GM21360 (cell line): ENCODE measurements at regions not wholly inside any gene's neighbourhood (a gene's known extent, or its start where the extent isn't known, plus 50 kb on each side); places are given as distances from the start of the nearest gene placed in this dataset.
"Not testable (repeated sequence)": the region's sequence is repeated elsewhere in the genome, so short reads cannot be mapped to it uniquely, and the experiment has no call there.

Source experiments
- ATAC-seq: cut with Tn5 transposase; IDR thresholded peaks from one replicate; pipeline ENCODE4 v1.9.1; 2021; ENCODE audit warnings: mild to moderate bottlenecking, moderate library complexity; ENCODE audit not compliant: unreplicated experiment

DNA sequence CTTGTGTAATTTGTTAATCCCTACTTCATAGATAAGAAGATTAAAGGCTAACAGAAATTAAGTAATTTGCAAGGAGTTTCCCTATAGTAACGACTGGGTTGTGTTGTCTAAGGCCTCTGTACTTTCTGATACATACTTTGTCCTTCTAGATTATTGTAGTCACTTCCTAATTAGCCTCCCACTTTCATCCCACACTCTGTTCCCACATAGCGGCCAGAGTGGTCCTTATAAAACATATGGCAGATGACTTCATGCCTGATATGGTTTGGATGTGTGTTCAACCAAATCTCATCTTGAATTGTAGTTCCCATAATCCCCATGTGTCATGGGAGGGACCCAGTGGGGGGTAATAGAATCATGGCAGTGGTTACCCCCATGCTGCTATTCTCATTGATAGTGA, 120.5 kb upstream of the DAB1 start:
- ATAC-seq, result no peak

DNA sequence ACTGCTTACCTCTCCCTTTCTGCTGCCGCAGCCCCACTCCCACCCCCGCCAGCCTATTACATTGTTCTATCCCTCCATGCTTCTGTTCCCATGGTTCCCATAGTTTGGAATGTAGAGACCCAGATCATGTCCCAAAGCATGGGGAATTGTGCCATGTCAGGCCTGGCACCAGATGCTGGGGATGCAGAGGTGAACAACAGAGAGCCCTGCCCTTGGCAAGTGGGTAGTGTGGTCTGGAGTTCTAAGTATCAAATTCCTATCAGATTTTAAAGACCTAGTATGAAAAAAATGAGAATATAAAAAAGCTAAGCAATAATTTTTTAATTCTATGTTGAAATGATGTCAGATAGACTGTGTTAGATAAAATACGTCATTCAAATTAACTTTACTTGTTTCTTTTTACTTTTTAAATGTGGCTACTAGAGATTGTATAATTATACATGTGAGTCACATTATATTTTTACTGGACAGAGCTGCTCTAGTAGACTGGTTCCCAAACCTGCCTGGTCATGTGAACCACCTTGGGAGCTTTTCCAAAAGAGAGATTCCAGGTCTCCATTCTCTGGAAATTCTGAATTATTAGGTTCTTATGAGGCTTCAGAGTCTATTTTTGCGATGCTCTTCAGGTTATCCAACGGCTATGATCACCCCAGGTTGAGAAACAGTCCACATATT, 113.0 kb upstream of the DAB1 start:
- ATAC-seq, result no peak

DNA sequence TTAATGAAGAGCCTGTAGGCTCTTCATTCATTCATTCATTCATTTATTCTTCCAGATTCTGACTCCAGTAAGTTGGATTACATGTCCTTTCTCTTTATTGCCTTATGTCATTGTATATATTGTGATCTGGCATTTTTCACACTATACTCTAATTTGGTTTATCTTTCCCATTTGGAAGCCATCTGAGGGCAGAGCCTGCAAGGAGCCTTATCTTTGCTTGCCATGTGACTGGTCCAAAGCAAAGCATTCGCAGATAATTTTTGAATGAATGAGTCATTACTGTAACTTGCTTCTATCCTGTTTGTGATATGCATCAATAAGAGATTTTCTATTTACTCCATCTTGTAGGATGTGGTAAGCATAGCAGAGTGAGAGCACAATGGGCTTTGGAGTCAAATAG, 108.4 kb upstream of the DAB1 start:
- ATAC-seq, result no peak

DNA sequence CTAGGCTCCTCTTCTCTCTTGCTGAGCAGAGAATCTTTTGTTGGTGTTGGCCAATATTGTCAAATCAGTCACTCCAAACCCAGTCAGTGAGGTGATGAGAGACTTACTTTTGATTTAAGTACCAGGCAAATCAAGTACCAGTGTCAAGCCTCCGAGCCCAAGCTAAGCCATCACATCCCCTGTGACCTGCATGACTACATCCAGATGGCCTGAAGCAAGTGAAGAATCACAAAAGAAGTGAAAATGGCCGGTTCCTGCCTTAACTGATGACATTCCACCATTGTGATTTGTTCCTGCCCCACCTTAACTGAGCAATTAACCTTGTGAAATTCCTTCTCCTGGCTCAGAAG, 107.0 kb upstream of the DAB1 start:
- ATAC-seq, result not testable (repeated sequence)

DNA sequence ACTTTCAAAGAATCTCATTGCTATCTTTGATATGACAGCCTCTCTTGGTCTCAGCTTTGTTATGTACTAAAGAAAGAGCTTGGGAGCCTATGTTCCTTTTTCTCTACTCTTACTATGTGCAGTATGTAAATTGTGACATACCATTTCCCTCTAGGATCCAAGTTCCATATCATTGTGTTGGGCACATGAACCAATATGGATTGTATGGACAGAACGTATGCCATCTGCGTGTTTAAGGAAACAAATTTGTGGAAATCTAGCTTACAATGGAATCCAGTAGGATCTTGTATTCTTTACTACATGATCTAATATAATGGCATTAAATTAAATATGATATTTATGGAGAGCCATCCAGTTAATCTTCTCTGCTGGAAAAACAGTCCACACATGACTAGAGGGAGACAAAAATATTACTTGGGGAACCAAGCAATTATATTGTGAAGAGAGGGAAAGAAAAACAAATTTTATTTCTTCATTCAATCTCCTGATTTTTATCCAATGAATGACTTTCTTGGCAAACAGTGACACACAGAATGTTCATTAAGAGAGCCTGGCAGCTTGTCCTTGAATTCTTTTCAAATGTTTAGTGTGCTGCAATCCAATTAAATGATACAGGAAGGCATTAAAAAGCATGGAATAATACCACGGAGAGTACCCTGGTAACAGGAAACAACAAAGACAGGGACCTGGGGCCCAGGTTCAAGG, 106.5 kb upstream of the DAB1 start:
- ATAC-seq, result no peak

DNA sequence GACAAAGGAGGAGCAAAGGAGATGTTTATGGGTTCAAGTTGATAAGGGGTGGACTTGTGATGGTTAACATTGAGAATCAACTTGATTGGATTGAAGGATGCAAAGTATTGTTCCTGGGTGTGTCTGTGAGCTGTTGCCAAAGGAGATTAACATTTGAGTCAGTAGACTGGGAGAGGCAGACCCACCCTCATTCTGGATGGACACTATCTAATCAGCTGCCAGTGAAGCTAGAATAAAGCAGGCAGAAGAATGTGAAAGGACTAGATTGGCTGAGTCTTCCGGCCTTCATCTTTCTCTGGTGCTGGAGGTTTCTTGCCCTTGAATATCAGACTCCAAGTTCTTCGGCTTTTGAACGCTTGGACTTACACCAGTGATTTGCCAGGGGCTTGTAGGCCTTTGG, 98.7 kb upstream of the DAB1 start:
- no peak for ATAC-seq

DNA sequence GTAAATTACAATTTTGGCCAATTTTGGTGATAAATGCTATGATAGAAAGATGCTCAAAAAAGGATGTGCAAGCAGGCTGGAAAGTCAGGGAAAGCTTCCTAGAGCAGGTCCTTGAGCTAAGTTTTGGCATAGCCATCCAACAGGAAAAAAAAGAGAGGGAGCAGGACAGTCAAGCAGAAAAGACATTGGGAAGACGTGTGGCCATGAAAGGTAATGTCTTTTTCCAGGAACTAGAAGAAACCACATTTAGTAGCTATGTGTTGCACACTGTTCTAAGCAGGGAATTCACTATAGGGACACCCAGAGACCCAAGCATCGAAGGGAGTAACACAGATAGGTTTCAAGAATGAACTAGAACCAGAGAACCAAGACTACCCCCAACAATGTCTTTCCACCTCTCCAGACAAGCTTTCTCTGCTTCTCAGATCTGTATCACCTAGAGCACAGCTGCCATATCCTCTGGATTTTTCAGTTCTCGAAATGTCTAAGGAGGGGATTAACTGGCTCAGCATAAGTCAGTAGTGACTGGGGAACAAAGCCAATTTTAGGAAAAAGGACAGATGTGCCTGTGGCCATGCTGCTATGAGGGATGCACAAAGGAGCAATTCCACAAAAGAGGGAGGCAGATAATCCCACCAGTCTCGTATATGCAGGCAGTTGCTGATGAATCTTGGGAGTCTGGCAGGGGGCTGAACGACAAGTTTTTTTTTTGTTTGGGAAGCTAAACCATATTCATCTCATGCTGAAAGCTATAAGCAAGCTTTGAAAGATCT, 97.1 kb upstream of the DAB1 start:
- ATAC-seq, result no peak

DNA sequence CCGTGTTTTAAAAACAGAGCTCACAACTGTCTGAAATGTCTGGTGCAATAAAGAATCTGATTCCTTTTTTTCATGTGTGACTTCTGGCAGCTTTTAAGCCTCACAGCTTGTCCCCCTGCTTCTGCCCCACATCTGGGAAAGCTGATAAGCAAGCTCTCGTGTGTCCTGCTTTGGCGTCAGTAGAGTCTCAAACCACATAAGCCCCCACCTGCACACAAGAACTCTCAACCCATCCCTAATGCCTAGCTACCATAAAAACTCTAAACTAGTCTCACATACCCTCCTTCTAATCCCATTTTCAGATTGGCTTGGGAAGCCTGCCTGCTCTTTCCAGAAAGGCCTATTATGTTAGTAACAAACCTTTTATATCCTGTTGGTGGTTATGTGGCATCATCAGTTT, 94.6 kb upstream of the DAB1 start:
- no peak for ATAC-seq

DNA sequence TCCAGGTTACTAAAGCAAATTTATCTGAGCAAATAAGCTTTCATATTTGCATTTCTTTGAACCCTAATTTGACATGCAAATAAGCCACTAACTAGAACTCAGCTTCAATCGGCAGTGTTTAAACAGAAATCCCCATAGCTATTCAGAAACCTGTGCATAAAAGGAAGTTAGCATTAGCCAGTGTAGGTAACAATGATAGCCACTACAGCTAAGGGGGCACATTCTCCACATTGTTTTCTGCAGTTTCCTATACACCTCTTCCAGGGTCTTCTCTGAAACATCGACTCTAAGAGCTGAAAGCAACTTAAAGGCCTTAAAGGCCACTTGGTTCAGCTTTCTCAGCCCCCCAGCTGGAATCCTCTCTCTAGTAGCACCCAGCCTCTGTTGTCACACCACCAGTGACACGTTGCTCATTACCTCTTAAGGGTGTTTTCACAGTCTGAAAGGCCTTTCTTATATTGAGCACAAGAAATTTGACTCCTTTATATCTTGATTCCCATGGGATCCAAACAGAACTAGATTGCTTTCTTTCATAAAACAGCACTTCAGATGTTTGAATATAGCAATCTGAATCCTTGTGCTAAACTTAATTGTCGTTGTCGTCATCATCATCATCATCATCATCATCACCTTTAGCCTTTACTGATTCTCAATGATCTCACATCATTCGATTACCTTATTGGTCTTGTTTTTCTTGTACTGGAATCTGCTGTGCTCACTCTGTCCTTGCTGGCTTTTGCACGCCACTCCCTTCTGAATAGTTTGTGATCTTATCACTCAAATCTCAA, 93.9 kb upstream of the DAB1 start:
- ATAC-seq, result no peak

DNA sequence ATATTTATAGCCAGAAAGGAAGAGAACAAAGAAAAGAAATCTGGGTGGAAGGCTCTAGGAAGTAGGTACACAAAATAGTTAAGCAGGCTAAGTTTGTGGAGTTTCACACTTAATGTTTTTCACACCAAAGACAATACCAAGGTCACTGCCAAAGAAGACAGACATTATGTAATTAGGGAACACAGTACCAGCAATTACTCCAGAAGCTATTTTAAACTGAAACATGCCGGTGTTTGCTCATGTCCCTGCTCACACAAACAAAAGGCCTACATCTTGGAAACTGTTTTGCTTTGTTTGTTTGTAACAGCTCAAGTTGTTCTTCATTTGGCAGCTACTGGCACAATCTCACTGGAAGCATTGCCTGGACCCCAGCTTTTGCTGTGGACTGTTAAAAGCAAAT, 88.5 kb upstream of the DAB1 start:
- no peak for ATAC-seq

DNA sequence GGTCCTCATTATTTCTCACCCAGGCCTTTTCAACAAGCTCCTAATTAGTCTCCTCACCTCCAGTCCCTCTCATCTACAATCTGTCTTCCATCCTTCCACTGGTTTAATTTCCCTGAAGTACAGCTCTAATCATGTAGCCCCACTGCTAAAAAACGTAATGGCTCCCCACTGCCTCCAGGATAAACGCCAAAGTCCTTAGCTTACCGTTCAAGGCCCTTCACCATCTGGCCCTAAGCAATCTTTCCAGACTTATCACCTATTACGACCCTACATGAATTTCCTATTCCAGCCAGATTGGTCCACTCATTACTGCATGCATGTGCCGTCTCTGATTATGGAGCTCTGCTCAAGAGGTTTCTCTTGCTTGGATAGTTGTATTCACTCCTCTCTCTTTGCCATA, 83.1 kb upstream of the DAB1 start:
- ATAC-seq, result no peak

DNA sequence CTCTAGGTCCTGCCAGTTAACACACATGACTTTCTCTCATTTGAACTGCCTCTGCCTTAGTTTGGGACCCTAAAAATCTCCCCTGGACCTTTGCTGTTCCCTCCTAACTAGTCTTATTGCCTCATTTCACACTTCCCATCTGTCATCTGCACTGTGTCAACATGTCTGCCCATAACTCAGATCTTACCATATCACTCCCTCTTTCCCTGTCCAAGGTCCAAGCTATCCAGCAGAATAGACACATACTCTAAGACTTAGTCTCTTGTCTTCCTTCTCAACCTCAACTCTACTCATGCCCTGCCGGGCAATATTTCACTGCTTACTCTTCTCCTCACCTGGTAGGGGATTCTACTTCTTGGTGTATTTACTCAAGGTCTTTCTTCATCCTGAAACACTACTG, 79.5 kb upstream of the DAB1 start:
- ATAC-seq, result no peak

DNA sequence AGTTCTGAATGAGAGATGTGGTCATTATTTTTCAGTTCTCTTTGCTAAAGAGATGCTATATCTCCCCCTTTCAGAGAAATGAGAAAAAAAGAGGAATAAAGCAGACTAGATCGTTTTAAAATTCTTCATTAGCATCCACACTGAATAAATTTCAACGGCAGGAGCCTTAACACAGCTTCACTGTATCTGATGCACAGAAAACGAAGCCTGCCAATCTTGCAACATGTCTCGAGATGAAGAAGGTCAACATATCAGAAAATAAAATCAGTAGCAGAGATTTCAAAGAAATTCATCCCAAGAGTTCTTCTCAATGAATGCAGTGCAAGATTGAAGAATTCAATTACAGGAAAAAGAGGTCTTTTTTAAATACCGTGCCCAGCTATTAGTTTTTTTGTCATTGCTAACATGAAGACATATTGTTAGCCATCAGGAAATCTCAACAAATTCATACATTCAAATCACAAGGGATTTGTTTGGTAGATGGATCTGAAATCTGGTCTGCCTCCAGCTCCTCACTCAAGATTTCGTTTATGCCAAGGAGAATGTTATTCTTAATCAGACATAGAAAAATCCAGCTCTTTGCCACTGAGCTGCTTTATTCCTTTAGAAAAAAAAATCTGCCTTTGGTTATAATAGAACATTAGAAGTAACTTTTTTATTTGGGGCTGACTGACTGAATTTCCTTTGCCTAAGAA, 76.4 kb upstream of the DAB1 start:
- ATAC-seq, result no peak

DNA sequence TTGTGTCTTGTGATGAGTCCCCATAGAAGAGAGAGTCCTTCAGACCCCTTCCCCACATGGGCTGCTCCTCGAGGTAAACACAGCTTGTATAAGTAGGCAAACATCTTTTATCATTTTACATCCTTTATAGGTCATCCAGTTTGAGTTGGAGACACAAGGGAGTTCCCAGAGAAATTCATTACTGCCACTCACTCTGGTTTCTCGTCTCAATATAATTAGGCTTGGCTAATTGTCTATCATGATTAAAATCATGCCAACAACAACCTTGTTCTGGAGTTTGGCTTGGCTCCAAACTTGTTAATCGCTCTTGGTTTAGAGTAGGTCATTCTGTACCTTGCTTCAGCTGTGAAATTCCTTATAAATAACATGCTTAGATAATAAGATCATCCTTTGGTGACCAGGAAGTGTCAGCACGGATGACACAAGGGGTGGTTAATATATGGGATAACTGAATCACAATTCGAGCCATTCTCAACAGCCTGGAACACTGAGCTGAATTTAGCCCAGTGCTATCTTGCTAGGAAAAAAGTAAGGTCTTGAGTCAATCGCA, 70.7 kb upstream of the DAB1 start:
- no peak for ATAC-seq

DNA sequence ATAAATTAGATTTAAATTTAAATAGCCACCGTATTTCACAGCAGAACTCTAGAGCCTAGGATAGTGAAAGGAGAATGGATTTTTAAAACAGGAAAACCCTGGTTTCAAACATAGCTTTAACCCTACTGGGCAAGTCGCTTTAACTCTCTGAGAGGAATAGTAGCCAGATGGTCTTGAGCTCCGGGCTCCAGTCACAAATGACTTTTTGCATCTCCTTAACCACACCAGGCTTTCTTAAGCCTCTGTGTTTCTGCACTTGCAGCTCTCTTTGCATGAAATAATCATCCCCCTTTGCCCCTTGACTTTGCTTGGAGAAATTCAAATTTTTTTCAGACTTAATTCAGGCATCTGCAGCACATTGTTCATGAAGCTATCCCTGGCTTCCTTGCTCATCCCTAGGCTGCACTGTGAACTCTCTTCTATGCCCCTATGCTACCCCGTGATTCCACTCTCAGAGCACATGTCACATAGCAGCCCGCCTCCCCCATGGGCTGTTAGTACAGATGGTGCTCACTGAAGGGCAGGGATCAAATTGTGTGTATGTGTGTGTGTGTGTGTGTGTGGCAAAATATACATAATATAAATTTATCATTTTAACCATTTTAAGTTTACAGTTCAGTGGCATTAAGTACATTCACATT, 68.8 kb upstream of the DAB1 start:
- no peak for ATAC-seq

DNA sequence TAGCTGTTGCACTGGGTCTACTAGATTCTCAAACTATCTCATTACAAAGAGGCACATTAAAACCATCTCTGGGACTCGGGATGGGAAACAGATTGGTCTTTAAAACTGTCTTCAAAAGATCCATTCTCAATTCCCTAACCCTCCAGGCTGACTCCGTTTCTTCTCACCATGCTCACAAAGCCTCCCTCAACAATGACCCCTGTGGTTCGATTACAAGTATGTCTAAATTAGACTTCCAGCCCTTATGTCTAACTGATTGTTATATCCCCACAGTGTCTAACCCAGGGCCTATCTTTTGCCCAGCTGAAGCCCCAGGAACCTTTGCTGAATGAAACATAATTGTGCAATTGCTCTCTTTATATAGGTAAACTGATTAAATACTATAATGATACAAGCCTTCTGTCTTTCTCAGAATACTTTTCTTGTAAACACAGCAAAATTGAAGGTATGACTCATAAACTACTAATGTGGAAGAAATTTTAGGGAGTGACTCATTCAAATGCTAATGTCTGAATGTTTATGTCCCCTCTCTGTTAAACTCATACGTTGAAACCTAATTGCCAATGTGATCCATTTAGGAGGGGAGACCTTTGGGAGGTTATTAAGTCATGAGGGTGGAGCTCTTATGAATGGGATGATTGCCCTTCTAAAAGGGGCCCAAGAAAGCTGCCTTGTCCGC, 65.6 kb upstream of the DAB1 start:
- no peak for ATAC-seq

DNA sequence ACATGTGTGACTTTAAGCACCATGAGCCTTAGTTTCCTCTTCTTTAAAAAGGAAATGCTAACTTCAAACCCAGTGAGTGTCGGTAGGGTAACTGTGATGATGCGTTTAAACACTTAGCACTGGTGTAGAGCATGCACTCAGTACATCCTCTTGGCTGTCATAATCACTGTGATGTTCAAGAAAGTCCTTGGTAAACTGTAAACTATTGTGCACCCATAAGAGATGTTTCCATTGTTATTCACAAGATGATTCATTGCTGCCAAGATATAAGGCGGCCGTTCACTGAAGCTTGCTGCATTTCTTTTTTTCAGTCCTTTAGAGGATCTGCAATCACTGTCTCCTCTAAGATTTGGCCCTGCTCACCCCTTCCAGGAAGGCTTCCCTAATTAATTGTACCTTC, 61.8 kb upstream of the DAB1 start:
- ATAC-seq, result no peak

DNA sequence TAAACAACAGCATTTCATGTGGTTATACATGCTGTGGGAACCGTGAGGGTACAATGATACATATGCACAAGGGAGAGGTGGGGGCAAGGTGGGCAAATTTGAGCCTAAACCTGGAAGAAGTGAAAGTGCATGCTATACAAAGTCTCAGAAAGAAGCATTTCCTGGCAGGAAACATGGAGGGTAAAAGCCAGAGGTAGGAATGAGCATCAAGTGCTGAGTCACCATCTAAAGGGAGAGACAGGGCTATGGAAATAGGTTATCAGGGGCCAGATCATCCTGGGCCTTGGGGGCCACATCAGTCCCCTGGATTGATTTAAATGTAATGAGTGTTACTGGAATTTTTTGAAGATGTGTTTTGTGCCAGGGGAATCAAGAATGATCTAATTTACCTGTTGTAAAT, 60.1 kb upstream of the DAB1 start:
- no peak for ATAC-seq

DNA sequence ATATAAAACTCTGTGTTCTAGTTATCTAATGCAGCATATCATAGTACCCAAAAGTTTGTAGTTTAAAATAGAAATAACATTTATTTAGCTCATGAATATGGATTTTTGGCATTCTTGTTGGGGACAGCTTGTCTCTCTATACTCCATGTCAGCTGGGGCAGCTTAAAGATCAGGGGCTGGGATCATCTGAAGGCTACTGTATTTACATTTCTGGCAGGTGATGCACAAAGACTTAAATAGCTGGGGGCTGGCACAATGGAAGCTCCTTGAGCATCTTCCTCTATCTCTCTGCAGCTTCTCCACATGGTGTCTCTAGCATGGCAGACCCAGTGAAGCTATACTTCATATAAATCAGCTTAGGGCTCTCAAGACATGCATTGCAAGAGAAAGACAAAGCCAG, 55.6 kb upstream of the DAB1 start:
- no peak for ATAC-seq

DNA sequence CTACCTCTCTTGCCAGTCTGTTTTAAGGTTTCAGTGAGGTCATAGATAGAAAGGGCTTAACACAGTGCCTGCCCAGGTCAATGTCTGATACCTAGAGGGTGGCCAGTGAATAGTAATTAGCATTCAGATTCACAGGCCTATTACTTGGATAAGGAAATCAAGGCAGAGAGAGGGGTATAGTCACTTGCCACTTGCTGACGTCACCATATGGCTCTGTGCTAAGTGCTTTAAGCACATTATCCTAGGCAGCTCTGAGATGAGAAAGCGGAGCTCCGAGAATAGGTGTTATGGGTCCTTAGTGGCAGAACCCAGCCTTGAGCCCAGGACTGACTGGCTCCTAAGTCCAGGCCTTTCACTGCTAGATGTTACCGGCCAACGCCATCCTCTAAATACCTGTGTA, 51.5 kb upstream of the DAB1 start:
- no peak for ATAC-seq
